ENCODE measurements at regions not wholly inside any gene's neighbourhood (a gene's known extent, or its start where the extent isn't known, plus 50 kb on each side); places are given as distances from the start of the nearest gene placed in this dataset.

GRCh38 chr12:115207216-115207915 lies 523.4 kb upstream of the TBX3 start (continued):
- no peak for TF ChIP-seq CHD7 (IDR thresholded peaks at IDR 0.05; ENCODE audit: insufficient replicate concordance, low read length)
- TF ChIP-seq SP2 (IDR thresholded peaks at IDR 0.05; ENCODE audit: low read length), result no peak
- TF ChIP-seq CREB1 (IDR thresholded peaks at IDR 0.05), result no peak
- no peak for TF ChIP-seq SIX5 (IDR thresholded peaks at IDR 0.05; ENCODE audit: low read depth, low read length)
- no peak for TF ChIP-seq SP1 (IDR thresholded peaks at IDR 0.05; ENCODE audit: low read depth, low read length)
- TF ChIP-seq TAF1 (IDR thresholded peaks at IDR 0.05; ENCODE audit: low read depth, low read length), result no peak
- no peak for TF ChIP-seq RFX5 (IDR thresholded peaks at IDR 0.05; ENCODE audit: borderline replicate concordance, low read depth, low read length)
- TF ChIP-seq SAP30 (IDR thresholded peaks at IDR 0.05; ENCODE audit: insufficient read depth, insufficient replicate concordance, low read length), result no peak
- TF ChIP-seq NRF1 (IDR thresholded peaks at IDR 0.05; ENCODE audit: low read depth, low read length), result no peak
- TF ChIP-seq MAFK (IDR thresholded peaks at IDR 0.05; ENCODE audit: low read depth, low read length), result no peak
- no peak for TF ChIP-seq USF2 (IDR thresholded peaks at IDR 0.05; ENCODE audit: low read length)

Data from H1 (cell line).